ENCODE measurements at regions not wholly inside any gene's neighbourhood (a gene's known extent, or its start where the extent isn't known, plus 50 kb on each side); places are given as distances from the start of the nearest gene placed in this dataset.

GRCh38 chr12:132405742-132406251 lies 76.4 kb upstream of the GALNT9 start:
- TF ChIP-seq POLR2A (IDR thresholded peaks at IDR 0.05; ENCODE audit: low read length) (no peak), GATA1 (IDR thresholded peaks at IDR 0.05; ENCODE audit: low read depth, low read length) (no peak)

Data from erythroblast (primary cell).